Neural crest cell (in vitro differentiated cells): ENCODE measurements at regions not wholly inside any gene's neighbourhood (a gene's known extent, or its start where the extent isn't known, plus 50 kb on each side); places are given as distances from the start of the nearest gene placed in this dataset.

Source experiments
- DNase-seq: peaks from one replicate; pipeline ENCODE4 v3.0.0; 2021; ENCODE audit warnings: low read depth, mixed read lengths, low spot score
- H3K27ac Mint-ChIP-seq: one replicate; pipeline ENCODE4 v1.8.0; 2021; ENCODE audit warnings: mild to moderate bottlenecking, mixed read lengths; ENCODE audit not compliant: unreplicated experiment
- H3K27me3 Mint-ChIP-seq: 2 replicates; pipeline ENCODE4 v1.8.0; 2021; ENCODE audit warnings: low read depth, mild to moderate bottlenecking, mixed read lengths
- H3K36me3 Mint-ChIP-seq: 2 replicates; pipeline ENCODE4 v1.8.0; 2021; ENCODE audit warnings: low read depth, mild to moderate bottlenecking, mixed read lengths
- H3K4me1 Mint-ChIP-seq: 2 replicates; pipeline ENCODE4 v1.8.0; 2021; ENCODE audit warnings: mixed read lengths
- H3K4me3 Mint-ChIP-seq: one replicate; pipeline ENCODE4 v1.8.0; 2021; ENCODE audit warnings: mild to moderate bottlenecking, mixed read lengths
- H3K9me3 Mint-ChIP-seq: 2 replicates; pipeline ENCODE4 v1.8.0; 2021; ENCODE audit warnings: mixed read lengths
- TF ChIP-seq, protein P1 (sequence below): fragments of 200-600 bp; sonication (generic); conservative IDR thresholded peaks from 2 replicates; pipeline ENCODE4 v1.5.0; 2021; ENCODE audit warnings: antibody characterized with exemption, mild to moderate bottlenecking

DNA sequence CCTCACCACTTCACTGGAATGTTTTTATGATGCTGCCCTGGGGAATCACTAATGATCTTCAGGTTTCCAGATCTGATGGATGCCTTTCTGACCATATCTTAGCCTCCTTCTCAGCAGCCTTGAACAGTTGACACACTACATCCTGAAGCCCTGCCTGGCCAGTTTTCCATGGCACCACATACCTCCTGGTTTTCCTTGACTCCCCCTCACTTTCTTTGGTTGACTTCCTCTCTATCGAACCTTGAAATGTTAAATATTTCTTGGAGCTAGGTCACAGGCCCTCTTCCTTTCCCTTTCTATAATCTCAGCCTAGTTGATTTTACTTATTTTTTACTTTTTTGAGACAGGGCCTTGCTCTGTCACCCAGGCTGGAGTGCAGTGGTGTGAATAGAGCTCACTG, 108.8 kb upstream of the CDK1 start:
- TF ChIP-seq, protein P1, sequence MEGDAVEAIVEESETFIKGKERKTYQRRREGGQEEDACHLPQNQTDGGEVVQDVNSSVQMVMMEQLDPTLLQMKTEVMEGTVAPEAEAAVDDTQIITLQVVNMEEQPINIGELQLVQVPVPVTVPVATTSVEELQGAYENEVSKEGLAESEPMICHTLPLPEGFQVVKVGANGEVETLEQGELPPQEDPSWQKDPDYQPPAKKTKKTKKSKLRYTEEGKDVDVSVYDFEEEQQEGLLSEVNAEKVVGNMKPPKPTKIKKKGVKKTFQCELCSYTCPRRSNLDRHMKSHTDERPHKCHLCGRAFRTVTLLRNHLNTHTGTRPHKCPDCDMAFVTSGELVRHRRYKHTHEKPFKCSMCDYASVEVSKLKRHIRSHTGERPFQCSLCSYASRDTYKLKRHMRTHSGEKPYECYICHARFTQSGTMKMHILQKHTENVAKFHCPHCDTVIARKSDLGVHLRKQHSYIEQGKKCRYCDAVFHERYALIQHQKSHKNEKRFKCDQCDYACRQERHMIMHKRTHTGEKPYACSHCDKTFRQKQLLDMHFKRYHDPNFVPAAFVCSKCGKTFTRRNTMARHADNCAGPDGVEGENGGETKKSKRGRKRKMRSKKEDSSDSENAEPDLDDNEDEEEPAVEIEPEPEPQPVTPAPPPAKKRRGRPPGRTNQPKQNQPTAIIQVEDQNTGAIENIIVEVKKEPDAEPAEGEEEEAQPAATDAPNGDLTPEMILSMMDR = no peak
- Mint-ChIP-seq H3K4me3 (no peak overlapping the region), H3K9me3 (peaks cover 15% of the 10 kb centered on the region), H3K27me3 (no peaks in the 10 kb centered on the region), H3K27ac (no peak overlapping the region), H3K36me3 (no peaks in the 10 kb centered on the region), H3K4me1 (peaks cover 1% of the 10 kb centered on the region)
- no peak for DNase-seq

DNA sequence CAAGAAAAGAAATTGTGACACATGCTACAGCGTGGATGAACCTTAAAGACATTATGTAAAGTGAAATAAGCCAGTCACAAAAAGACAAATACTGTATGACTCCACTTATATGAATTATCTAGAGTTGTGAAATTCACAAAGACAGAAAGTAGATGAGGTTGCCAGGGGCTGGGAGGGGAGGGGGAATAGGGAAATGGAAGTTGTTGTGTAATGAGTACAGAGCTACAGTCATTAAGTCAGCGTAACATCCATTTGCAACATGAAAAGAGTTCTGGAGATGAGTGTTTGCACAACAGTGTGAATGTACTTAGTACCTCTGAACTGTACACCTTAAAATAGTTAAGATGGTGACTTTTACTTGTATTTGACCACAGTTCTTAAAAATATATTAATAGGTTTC, 112.1 kb upstream of the CDK1 start:
- peaks cover 6% of the 10 kb centered on the region for H3K9me3 Mint-ChIP-seq
- DNase-seq = no peak
- no peak overlapping the region for H3K27ac Mint-ChIP-seq
- no peaks in the 10 kb centered on the region for H3K36me3 Mint-ChIP-seq
- no peaks in the 10 kb centered on the region for H3K27me3 Mint-ChIP-seq
- no peak overlapping the region for H3K4me3 Mint-ChIP-seq
- peaks cover 16% of the 10 kb centered on the region for H3K4me1 Mint-ChIP-seq
- TF ChIP-seq, protein P1 = no peak

DNA sequence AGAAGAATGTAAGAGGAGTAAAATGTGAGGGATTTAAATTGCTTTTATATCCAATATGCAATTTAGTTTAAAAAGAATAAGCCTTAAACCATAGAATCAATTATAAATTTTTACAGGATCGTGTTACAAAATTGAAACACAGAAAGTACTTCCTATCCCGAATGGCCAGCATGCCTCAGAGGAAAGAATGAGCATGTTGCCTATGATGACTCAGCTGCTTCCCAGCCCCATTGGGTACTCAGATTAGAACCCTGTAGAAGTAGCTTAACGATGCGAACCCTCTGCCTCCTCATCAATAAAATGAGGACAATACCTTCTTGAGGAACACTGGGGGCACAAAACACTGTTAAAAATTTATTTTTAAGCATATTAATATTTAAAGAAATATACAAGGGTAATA, 113.4 kb upstream of the CDK1 start:
- TF ChIP-seq, protein P1 = no peak
- no peak overlapping the region for H3K4me3 Mint-ChIP-seq
- H3K27me3 Mint-ChIP-seq = no peaks in the 10 kb centered on the region
- H3K9me3 Mint-ChIP-seq = no peaks in the 10 kb centered on the region
- no peak for DNase-seq
- no peak overlapping the region for H3K27ac Mint-ChIP-seq
- H3K36me3 Mint-ChIP-seq = no peaks in the 10 kb centered on the region
- peaks cover 16% of the 10 kb centered on the region for H3K4me1 Mint-ChIP-seq

DNA sequence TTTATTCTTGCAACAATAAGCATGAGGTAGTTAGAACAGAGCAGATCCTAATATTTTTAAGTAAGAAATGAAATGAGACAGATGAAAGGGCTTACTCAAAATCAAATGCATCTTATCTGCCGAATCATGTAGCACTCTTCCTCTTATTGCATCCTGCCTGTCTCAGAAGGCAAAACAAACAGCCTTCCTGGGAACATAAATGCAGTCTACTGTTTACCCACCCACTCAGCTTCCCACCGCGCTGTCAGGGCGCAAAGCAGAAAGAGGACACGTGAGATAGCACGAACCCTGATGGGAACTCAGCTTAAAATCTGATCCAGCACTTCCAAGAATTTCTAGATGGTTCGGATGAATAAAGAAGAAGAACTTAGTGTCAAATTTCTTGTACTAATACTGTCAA, 114.4 kb upstream of the CDK1 start:
- Mint-ChIP-seq H3K36me3 (peaks cover 2% of the 10 kb centered on the region), H3K4me3 (no peak overlapping the region)
- no peak for DNase-seq

DNA sequence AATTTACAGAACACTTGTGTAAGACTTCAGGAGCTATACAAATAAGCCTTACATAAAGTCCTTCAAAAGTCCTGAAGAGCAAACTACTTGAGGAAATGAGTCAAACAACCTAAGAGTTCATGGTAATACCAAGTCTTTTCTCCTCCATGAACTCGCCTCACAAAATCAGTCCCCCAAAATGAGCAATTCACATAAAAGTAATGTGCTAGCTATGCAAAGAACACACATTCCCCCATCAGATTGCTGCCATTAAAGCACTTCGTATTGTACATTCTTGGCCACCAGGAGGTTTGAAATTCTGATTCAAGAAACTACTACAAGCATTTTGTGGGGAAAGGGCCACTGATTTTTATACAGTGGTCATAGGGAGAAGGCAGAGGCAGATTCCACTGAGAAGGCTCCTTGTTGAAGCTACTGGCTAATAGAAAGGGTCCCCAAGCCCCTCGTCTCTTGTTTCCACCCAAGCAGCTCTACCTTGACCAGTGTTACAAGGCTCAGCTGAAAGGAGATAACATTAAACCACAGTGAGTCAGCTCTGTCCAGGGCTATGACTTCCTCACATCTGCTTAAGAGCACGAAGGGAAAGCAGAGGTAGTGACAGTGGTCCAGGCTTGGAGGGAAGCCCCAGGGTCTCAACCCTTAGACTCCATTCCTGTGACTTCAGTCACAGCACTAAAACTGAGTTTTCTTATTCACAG, 115.2 kb upstream of the CDK1 start:
- no peak overlapping the region for H3K27ac Mint-ChIP-seq
- no peak overlapping the region for H3K4me3 Mint-ChIP-seq
- H3K4me1 Mint-ChIP-seq = peaks cover 16% of the 10 kb centered on the region
- DNase-seq = no peak
- no peaks in the 10 kb centered on the region for H3K9me3 Mint-ChIP-seq
- TF ChIP-seq, protein P1 = no peak
- no peaks in the 10 kb centered on the region for H3K27me3 Mint-ChIP-seq
- H3K36me3 Mint-ChIP-seq = peaks cover 2% of the 10 kb centered on the region

More for the DNA sequence above, 114.4 kb upstream of the CDK1 start:
- Mint-ChIP-seq H3K27me3 (no peaks in the 10 kb centered on the region), H3K4me1 (peaks cover 16% of the 10 kb centered on the region), H3K9me3 (no peaks in the 10 kb centered on the region), H3K27ac (no peak overlapping the region)
- TF ChIP-seq, protein P1 = no peak
